Activated naive CD8-positive, alpha-beta T cell treated with anti-CD3 and anti-CD28 coated beads for 36 hours (primary cell): ENCODE measurements at regions not wholly inside any gene's neighbourhood (a gene's known extent, or its start where the extent isn't known, plus 50 kb on each side); places are given as distances from the start of the nearest gene placed in this dataset.

ENCODE experiments used
- DNase-seq: peaks from one replicate; pipeline ENCODE4 v3.0.0; 2021
- H3K27ac Mint-ChIP-seq: one replicate; pipeline ENCODE4 v1.8.0; 2022; ENCODE audit warnings: mild to moderate bottlenecking, moderate library complexity, mixed read lengths
- H3K27me3 Mint-ChIP-seq: one replicate; pipeline ENCODE4 v1.8.0; 2022; ENCODE audit warnings: mild to moderate bottlenecking, mixed read lengths
- H3K36me3 Mint-ChIP-seq: one replicate; pipeline ENCODE4 v1.8.0; 2021; ENCODE audit warnings: mild to moderate bottlenecking, mixed read lengths
- H3K4me1 Mint-ChIP-seq: one replicate; pipeline ENCODE4 v1.8.0; 2021; ENCODE audit warnings: mixed read lengths
- H3K4me3 Mint-ChIP-seq: one replicate; pipeline ENCODE4 v1.8.0; 2022; ENCODE audit warnings: mild to moderate bottlenecking, moderate library complexity, mixed read lengths
- H3K9me3 Mint-ChIP-seq: one replicate; pipeline ENCODE4 v1.8.0; 2022; ENCODE audit warnings: mixed read lengths

DNA sequence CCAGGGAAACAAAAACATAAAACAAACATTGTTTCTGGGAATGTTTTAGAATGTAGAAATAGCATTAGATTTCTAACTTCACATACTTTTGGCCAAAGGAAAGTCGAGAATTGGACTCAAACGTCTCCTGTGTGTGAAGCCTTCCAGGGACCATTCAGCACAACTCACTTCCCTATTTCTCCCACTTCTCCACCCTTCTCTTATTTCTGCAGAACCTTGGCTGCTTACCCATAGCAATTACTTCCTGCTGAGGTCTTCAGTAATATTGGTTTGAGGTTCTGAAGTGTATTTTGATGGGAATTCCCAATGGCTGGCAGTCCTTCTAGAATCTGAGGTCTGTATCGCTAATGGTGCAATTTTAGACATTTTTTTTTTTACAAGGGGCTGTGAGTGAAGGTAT is 158.3 kb upstream of the SNX19 start:
- H3K9me3 Mint-ChIP-seq, result no peaks in the 10 kb centered on the region
- H3K27me3 Mint-ChIP-seq, result no peaks in the 10 kb centered on the region
- no peaks in the 10 kb centered on the region for H3K4me1 Mint-ChIP-seq
- no peak overlapping the region for H3K4me3 Mint-ChIP-seq
- H3K36me3 Mint-ChIP-seq, result no peaks in the 10 kb centered on the region
- no peak overlapping the region for H3K27ac Mint-ChIP-seq
- no peak for DNase-seq

DNA sequence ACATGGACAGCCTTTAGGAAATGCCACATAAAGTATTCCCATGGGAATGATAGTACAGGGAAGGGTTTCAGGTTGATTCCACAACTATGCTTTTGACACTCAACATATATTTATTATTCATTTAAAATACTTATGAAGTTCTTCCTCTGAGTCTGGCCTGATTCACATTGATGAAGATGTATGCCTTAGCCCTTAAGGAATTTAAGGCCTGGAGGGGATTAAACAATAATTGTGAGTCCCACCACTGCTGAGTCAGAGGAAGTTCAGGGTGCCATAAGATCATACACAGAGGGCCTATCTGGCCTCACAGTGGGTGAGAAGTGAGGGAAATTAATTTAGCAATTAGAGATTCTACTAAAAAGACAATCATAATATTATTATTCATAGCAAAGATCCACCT is 161.1 kb upstream of the SNX19 start:
- DNase-seq, result no peak
- Mint-ChIP-seq H3K9me3 (no peaks in the 10 kb centered on the region), H3K27ac (no peak overlapping the region), H3K4me1 (no peaks in the 10 kb centered on the region), H3K4me3 (no peak overlapping the region), H3K27me3 (no peaks in the 10 kb centered on the region), H3K36me3 (no peaks in the 10 kb centered on the region)

DNA sequence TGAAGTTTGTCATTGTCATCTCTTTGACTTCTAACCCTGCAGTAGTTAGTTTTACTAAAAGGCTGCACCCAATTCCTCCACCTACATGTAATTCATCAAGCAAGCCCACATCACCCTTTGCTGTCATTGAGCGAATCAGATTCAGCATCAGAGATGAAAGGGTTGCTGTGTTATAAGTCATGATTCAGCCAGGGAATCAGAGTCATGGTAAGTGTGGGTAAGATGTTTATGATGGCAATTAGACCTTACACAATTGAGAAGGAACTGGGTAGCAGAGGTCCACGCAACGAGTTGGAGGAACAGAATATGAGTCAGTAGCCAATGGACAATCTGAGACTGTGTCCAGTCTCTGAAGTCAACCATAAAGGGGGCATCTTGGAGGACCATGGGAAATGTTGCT is 162.8 kb upstream of the SNX19 start:
- Mint-ChIP-seq H3K36me3 (no peaks in the 10 kb centered on the region), H3K4me3 (no peak overlapping the region), H3K27ac (no peak overlapping the region), H3K9me3 (peaks cover 2% of the 10 kb centered on the region), H3K4me1 (no peaks in the 10 kb centered on the region), H3K27me3 (no peaks in the 10 kb centered on the region)
- no peak for DNase-seq

DNA sequence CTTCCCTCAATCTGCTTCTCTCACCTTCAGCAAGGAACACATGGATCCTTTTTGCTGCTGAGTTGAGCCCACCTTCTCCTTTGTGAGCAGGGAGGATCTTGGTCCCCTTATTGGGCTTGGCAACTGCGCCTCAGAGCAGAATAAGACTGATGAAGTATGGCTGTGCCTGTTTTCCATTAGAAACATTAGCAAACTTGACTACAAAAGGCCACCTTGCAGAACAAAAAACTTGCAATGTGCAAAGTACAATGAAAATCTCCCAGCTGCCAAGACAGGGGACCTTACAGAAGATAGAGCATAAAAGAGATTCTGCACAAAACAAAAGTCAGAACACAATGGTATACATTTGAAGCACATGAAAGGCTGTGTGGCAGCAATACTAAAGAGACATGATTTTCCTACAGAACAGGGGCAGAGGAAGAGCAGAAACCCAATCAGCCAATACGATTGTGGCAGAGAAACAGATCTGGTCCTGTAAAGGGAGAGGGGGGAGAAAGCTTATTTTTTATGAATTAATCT is 173.5 kb upstream of the SNX19 start:
- no peak for DNase-seq
- Mint-ChIP-seq H3K27ac (no peak overlapping the region), H3K27me3 (peaks cover 4% of the 10 kb centered on the region), H3K4me3 (no peak overlapping the region), H3K36me3 (no peaks in the 10 kb centered on the region), H3K9me3 (no peaks in the 10 kb centered on the region), H3K4me1 (no peaks in the 10 kb centered on the region)

DNA sequence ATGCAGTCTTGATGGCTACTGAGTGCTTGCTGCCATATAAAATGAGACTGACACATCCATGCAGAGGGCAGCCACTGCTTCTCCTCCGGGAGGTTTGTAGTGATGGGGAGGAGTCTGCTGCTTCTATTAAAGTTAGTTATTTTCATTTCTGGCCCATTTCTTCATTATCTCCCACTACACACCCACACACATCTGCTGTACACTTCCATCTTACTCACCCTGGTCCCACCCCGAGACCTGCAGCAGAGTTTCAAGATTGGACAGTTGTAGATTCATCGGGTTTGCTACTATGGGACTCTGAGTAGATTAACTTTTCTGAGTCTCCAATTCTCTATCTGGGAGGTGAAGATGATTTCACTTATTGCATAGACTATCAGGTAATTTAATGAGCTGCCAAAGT is 176.2 kb upstream of the SNX19 start:
- Mint-ChIP-seq H3K27me3 (peaks cover 4% of the 10 kb centered on the region), H3K4me3 (no peak overlapping the region), H3K4me1 (no peaks in the 10 kb centered on the region), H3K27ac (no peak overlapping the region), H3K36me3 (no peaks in the 10 kb centered on the region), H3K9me3 (no peaks in the 10 kb centered on the region)
- no peak for DNase-seq

DNA sequence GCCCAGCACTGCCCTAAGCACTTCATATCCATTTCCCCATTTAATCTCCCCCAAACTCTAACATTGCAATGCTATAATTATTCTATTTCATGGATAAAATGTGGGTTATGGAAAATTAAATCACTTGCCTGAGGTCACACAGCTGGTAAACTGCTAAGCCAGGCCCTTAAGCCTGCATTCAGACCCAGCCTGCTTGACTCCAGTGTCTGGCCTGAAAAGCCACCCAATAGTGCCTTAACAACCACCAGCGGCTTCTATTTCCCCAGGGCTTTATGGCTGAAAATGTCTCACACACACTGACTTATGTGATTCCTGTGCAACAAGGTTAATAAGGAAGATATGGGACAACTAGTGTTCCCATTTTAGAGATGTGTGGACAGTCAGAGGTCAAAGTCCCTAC is 178.5 kb upstream of the SNX19 start:
- no peak for DNase-seq
- Mint-ChIP-seq H3K4me3 (no peak overlapping the region), H3K27ac (no peak overlapping the region), H3K9me3 (no peaks in the 10 kb centered on the region), H3K27me3 (no peaks in the 10 kb centered on the region), H3K36me3 (no peaks in the 10 kb centered on the region), H3K4me1 (no peaks in the 10 kb centered on the region)

DNA sequence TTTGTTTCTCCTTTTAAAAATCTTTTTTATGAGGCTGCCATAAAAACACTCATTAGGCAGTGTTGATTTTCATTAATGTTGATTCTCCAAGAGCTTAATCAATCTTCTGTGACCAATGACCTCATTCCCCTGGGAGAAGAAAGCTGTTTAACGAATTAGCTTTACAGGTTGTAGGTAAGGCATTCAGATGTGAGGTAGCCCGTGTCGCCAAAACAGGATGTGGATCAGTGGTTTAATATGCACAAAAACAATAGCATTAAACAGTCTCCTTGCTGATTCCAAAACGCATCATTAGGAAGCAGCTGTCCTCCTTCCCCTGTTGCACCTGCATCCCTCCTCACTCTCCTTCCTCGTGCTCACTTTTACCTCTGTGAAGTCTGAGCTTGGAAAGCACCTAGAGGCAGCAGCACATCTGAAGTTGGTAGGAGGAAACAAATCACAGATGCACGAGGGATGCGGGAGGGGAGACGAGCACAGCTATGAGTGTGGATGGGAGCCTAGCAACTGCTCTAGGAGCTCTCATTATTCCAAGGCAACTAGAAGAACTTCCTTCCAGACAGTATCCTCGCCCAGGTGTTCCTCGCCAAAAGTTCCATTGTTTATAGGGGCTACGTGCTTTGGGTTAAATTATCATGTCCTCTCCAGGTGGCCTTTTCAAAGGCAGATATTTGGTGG is 179.4 kb upstream of the SNX19 start:
- DNase-seq, result no peak
- Mint-ChIP-seq H3K36me3 (no peaks in the 10 kb centered on the region), H3K27me3 (no peaks in the 10 kb centered on the region), H3K4me1 (no peaks in the 10 kb centered on the region), H3K4me3 (no peak overlapping the region), H3K27ac (no peak overlapping the region), H3K9me3 (no peaks in the 10 kb centered on the region)

DNA sequence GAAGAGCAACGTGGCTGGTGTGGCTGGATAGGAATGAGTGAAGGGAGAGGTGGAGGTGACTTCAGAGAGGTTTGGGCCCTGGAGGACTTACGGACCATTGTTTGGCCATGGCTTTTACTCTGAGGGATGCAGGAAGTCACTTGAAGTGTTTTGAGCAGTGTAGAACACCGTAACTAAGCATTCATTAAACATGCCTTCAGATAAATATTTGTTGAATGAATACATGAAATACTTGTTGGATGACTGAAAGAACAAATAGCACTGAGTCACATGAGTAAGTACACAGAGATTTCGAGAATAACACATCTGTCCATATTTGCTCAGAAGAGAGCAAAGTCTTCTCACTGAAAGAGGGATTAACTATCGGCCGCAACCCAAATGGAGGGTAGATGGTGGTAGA is 182.7 kb upstream of the SNX19 start:
- Mint-ChIP-seq H3K9me3 (no peaks in the 10 kb centered on the region), H3K27me3 (peaks cover 2% of the 10 kb centered on the region), H3K4me3 (no peak overlapping the region), H3K36me3 (no peaks in the 10 kb centered on the region), H3K27ac (no peak overlapping the region), H3K4me1 (no peaks in the 10 kb centered on the region)
- DNase-seq, result no peak

DNA sequence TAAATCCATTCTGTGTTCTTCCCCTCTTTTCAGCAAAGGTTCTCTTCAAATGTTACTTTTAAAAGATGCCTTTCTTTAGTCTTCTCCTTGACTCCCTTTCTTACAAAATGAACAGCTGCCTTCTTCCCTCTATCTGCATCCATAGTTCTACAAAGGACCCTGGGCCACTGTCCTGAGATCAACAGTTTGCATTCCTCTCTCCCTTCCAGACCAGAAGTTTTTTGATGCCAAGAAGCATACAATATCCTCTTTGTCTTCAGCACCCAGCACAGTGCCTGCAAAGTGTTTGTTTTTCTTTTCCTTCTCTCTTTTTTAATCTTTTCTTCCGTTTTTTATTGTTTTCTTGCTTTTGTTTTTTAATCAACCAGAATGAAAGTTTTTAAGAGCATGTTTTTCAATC is 183.5 kb upstream of the SNX19 start:
- H3K27me3 Mint-ChIP-seq, result peaks cover 8% of the 10 kb centered on the region
- H3K36me3 Mint-ChIP-seq, result no peaks in the 10 kb centered on the region
- no peak overlapping the region for H3K4me3 Mint-ChIP-seq
- no peaks in the 10 kb centered on the region for H3K9me3 Mint-ChIP-seq
- H3K27ac Mint-ChIP-seq, result no peak overlapping the region
- DNase-seq, result no peak
- H3K4me1 Mint-ChIP-seq, result no peaks in the 10 kb centered on the region

DNA sequence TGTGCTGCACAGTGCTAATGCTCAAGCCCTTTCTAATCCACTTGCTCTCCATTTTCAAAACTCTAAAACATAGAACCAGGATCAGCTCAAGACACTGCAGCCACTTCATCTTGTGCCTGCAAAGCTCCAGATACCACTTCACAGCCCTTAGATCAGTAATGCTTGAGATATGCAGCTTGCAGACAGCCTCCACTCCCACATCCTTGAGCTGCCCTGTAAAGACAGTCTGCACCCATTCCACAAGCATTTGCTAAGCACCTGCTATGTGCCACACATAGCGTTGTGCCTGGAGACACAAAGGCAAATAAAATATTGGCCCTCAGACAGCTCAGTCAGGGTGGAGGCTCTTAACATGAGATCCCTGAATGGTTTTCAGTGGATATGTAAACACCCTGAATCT is 192.5 kb upstream of the SNX19 start:
- no peak overlapping the region for H3K4me3 Mint-ChIP-seq
- no peaks in the 10 kb centered on the region for H3K9me3 Mint-ChIP-seq
- H3K27me3 Mint-ChIP-seq, result peaks cover 13% of the 10 kb centered on the region
- no peak for DNase-seq
- H3K36me3 Mint-ChIP-seq, result no peaks in the 10 kb centered on the region
- H3K4me1 Mint-ChIP-seq, result no peaks in the 10 kb centered on the region
- H3K27ac Mint-ChIP-seq, result no peak overlapping the region

DNA sequence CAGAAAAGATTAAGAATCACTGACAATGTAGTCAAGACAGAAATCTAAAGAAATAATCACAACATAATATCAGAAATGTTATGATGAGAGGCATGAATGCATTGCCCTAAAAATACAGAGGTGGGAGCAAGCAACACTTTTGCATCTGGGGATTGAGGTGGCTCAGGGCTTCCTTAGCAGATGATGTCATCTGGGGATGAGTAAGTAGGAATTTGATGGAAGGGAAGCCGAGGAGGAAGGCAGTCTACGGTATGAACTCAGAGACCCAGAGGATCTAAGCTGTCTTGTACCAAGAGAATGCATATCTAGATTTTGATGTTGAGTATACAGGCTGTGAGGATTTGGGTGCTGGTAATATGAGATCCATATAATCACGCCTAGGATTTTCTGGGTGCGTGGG is 193.0 kb upstream of the SNX19 start:
- Mint-ChIP-seq H3K4me1 (no peaks in the 10 kb centered on the region), H3K36me3 (no peaks in the 10 kb centered on the region), H3K4me3 (no peak overlapping the region), H3K9me3 (no peaks in the 10 kb centered on the region), H3K27ac (no peak overlapping the region), H3K27me3 (peaks cover 8% of the 10 kb centered on the region)
- DNase-seq, result no peak

DNA sequence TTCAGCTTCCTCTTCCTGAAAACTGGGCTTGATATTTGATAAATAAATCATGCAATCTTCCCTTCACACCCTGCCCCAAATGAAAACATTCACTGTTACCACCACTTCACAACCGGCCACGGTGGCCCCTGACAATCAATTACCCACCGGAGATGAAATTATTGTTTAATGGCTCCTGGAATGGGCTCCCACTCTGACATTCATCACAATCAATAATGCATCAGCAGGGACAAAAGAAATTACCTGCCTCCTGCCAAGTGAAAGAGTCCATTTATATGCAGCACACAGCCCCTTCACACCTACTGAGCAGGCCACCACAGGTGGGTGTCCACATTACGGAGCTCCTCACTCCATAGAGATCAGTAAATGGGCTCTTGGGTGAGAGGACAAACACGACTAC is 193.5 kb upstream of the SNX19 start:
- Mint-ChIP-seq H3K4me1 (no peaks in the 10 kb centered on the region), H3K9me3 (no peaks in the 10 kb centered on the region), H3K27ac (no peak overlapping the region), H3K4me3 (no peak overlapping the region), H3K36me3 (no peaks in the 10 kb centered on the region), H3K27me3 (peaks cover 5% of the 10 kb centered on the region)
- no peak for DNase-seq

DNA sequence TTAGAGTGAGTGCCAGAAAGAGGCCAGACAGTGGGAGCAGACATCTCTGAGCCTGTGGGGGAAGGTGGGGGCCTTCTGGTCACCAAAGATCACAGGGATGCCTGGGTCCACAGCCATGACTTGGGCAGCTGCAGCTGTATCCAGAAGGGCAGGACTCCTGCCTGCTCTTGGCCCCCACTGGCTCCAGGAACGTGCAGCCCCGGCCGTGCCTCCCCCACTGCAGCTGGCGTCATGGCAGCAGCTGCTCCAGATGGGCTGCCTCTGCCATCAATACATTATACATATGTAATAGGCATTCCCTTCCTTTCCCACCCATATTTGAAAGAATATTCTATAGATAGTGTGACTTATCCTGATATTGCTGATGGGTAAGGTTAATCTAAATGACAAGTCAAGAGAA is 195.5 kb upstream of the SNX19 start:
- H3K27me3 Mint-ChIP-seq, result no peaks in the 10 kb centered on the region
- no peak for DNase-seq
- H3K36me3 Mint-ChIP-seq, result no peaks in the 10 kb centered on the region
- no peak overlapping the region for H3K4me3 Mint-ChIP-seq
- no peaks in the 10 kb centered on the region for H3K9me3 Mint-ChIP-seq
- H3K27ac Mint-ChIP-seq, result no peak overlapping the region
- no peaks in the 10 kb centered on the region for H3K4me1 Mint-ChIP-seq

DNA sequence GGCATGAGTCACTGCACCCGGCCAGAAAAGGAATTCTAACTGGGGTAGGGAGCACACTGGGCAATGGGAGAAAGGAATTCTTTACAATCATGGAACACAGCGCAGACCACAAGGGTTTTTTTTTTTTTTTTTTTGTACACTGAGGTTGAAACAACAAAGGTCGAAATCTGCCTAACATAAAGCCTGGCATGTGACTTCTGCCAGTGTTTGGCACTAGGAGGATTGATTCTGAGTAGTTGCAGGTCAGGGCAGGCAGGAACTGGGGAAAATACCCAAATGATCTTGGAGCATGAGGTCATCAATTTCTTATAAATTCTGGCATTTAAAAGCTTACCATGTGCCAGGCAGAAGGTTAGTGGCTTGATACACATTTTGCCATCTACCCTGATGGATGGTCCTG is 202.0 kb upstream of the SNX19 start:
- Mint-ChIP-seq H3K27me3 (no peaks in the 10 kb centered on the region), H3K36me3 (no peaks in the 10 kb centered on the region), H3K4me3 (no peak overlapping the region), H3K9me3 (peaks cover 2% of the 10 kb centered on the region), H3K27ac (no peak overlapping the region), H3K4me1 (no peaks in the 10 kb centered on the region)
- no peak for DNase-seq

DNA sequence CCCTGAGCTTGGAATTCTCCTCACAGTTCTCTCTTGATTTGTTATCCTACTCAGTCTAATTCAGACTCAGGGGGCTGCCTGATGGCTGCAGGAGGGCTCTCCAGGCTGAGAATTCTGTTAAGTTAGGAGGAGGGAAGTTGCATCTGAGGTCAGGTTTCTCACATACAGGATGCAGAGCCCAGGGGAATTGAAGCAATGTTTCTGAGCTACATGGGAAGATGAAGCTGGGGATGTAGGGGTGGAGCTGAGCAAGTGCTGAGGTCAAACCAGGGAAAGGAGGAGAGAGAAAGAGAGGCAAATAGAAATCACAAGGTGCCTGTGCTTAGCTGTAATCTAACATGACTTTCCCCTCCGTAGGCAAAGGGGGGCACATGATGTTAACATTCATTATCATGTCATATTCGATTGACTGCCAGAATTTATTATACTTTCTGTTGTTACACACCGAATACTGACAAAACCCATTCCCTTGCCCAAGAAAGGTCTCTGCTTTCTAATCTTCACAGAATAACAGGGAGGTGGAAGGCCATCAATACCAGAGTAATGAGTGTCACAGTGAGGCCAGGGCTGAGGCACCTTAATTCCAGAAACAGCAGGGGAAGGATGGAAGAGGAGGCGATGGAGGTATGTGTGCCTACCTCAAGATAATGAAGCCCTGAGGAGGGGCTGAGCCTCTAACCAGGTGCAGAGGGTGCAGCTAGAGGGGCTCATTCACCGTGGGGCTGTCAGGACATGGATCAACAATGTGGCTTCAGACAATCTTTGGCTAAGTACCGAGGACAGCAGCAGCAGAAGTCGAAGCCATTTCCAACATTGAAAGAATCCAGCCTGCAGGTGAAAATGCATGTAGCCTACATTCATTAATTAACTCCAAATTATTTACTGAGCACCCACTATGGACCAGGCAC is 205.4 kb upstream of the SNX19 start:
- H3K27me3 Mint-ChIP-seq, result no peaks in the 10 kb centered on the region
- no peak overlapping the region for H3K27ac Mint-ChIP-seq
- H3K36me3 Mint-ChIP-seq, result no peaks in the 10 kb centered on the region

DNA sequence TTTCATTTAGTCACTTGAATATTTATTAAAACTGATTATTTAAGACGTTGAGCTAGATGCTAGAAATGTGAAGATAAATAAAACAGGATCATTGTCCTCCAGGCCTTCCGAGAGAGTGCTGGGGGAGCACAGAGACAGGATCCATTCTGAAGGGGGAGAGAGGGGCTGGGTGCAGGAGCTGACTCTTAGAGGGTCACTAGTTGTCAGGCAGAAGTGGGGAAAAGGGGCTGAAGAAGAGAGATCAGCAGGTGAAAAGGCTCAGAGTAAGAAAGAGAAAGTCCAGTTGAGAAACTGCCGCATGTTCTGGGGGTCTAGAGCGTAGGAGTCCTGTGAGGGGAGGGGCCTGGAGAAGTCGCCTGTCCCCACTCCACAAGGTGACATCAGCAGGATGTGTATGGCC is 206.2 kb upstream of the SNX19 start:
- Mint-ChIP-seq H3K9me3 (peaks cover 18% of the 10 kb centered on the region), H3K4me1 (no peaks in the 10 kb centered on the region), H3K27me3 (no peaks in the 10 kb centered on the region), H3K4me3 (no peak overlapping the region), H3K27ac (peak overlapping the region; percentile 17), H3K36me3 (no peaks in the 10 kb centered on the region)
- DNase-seq, result no peak

More for the DNA sequence above, 205.4 kb upstream of the SNX19 start:
- Mint-ChIP-seq H3K9me3 (peaks cover 13% of the 10 kb centered on the region), H3K4me3 (no peak overlapping the region), H3K4me1 (no peaks in the 10 kb centered on the region)
- no peak for DNase-seq
